SK-N-MC (cell line): ENCODE measurements at regions not wholly inside any gene's neighbourhood (a gene's known extent, or its start where the extent isn't known, plus 50 kb on each side); places are given as distances from the start of the nearest gene placed in this dataset.

Experiments
- EZH2 ChIP-seq: fragments of 200-600 bp; sonication (generic); IDR thresholded peaks from one replicate; pipeline ENCODE4 v1.6.1; 2017; ENCODE audit warnings: antibody characterized with exemption
- FOXP2 ChIP-seq: optimal IDR thresholded peaks from 2 replicates; pipeline ENCODE3; 2011; ENCODE audit warnings: mild to moderate bottlenecking, moderate library complexity; ENCODE audit not compliant: insufficient read depth; ENCODE audit errors: extremely low read length, control extremely low read depth
- POLR2AphosphoS5 ChIP-seq: IDR thresholded peaks from 2 replicates; pipeline ENCODE4 v1.6.1; 2012; ENCODE audit warnings: mild to moderate bottlenecking, low read depth, low read length, borderline replicate concordance

DNA sequence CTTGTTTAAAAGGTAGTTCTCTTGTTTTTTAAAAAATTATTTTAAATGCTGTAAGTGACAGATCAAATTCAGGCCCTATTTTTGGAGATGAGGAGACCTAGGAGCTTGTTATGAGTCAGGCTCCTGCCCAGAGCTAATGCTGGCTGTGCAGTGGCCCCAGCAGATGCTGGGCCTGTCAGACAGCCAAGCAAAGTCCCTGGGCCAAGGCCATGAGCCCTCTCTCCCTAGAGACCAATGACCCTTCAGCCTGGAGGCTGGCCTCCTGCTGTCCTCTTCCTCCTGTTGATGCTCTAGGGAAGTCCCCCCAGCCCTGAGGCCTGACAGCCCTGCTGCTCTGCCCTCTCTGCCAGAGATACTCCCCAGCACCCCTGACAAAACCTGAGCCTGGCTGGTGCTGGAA, 128.1 kb upstream of the CTTNBP2NL start:
- no peak for TF ChIP-seq EZH2
- TF ChIP-seq POLR2AphosphoS5: no peak
- no peak for TF ChIP-seq FOXP2
